GM12878 (cell line): ENCODE measurements at regions not wholly inside any gene's neighbourhood (a gene's known extent, or its start where the extent isn't known, plus 50 kb on each side); places are given as distances from the start of the nearest gene placed in this dataset.

Experiments
- ATAC-seq: fragments of 200-7000 bp; cut with Tn5 transposase; 3 replicates; pipeline ENCODE4 v1.9.1; 2020; ENCODE audit warnings: mild to moderate bottlenecking, moderate library complexity
- BruUV-seq: library from RNA; stranded (reverse); fragments of 400-500 nt; replicated peaks from 2 replicates; lab custom pipeline; 2021; lab: Mats Ljungman, UMichigan
- CTCF ChIA-PET: fragments of 300-600 bp; sonication (Branson Sonifier 250); formaldehyde crosslinking; extraction: SDS; loops from one replicate; lab custom pipeline; 2021; ENCODE audit warnings: inconsistent platforms; lab: Yijun Ruan, JAX
- POLR2A ChIA-PET: fragments of 350-600 bp; formaldehyde crosslinking; extraction: SDS; loops from one replicate; lab custom pipeline; 2021; ENCODE audit warnings: inconsistent platforms; lab: Charles Lee
- RAD21 ChIA-PET: fragments of 300-600 bp; sonication (Branson Sonifier 250); formaldehyde crosslinking; loops from one replicate; lab custom pipeline; 2023; ENCODE audit warnings: antibody characterized with exemption; ENCODE audit not compliant: unreplicated experiment; lab: Charles Lee
- SMC1A ChIA-PET: fragments of 300-600 bp; sonication (Branson Sonifier 250); formaldehyde crosslinking; loops from one replicate; lab custom pipeline; 2023; ENCODE audit not compliant: unreplicated experiment, uncharacterized antibody; lab: Charles Lee
- DNase-seq: peaks from one replicate; pipeline ENCODE4 v3.0.0-alpha.2; 2011; ENCODE audit warnings: low read depth, low spot score
- FAIRE-seq: peaks from 3 replicates; lab custom pipeline; 2011; peaks lifted over from hg19 to GRCh38; lab: Jason Lieb, UNC
- H2AFZ ChIP-seq: 2 replicates; pipeline ENCODE4 v1.6.0; 2011; ENCODE audit warnings: low read depth, low read length, control low read depth; ENCODE audit not compliant: control insufficient read depth
- H3K27ac ChIP-seq: 2 replicates; pipeline ENCODE4 v1.5.1; 2011; ENCODE audit warnings: control low read depth; ENCODE audit not compliant: control insufficient read depth, insufficient read depth
- H3K27me3 ChIP-seq, 2 experiments: replicated peaks in 1 of 2; 2 replicates each; pipeline versions ENCODE4 v1.6.0 to v1.6.1; 2011; ENCODE audit warnings: low read length in 1 of 2; ENCODE audit not compliant: control insufficient read depth in 2 of 2, insufficient read depth in 2 of 2
- H3K36me3 ChIP-seq, 2 experiments: 2 replicates each; pipeline ENCODE4 v1.5.1; 2011; ENCODE audit warnings: low read length in 1 of 2; ENCODE audit not compliant: control insufficient read depth in 2 of 2, insufficient read depth in 2 of 2
- H3K4me1 ChIP-seq: 2 replicates; pipeline ENCODE4 v1.6.1; 2011; ENCODE audit warnings: mild to moderate bottlenecking, low read length, moderate library complexity, mixed read lengths; ENCODE audit not compliant: control insufficient read depth, insufficient read depth
- H3K4me2 ChIP-seq: 2 replicates; pipeline ENCODE4 v1.6.0; 2011; ENCODE audit warnings: control low read depth; ENCODE audit not compliant: control insufficient read depth, insufficient read depth
- H3K4me3 ChIP-seq: fragments of 200-600 bp; sonication (generic); 2 replicates; pipeline ENCODE4 v1.5.1; 2016
- H3K79me2 ChIP-seq: 2 replicates; pipeline ENCODE4 v1.6.0; 2011; ENCODE audit warnings: low read length; ENCODE audit not compliant: control insufficient read depth, insufficient read depth
- H3K9ac ChIP-seq: 2 replicates; pipeline ENCODE4 v1.8.0; 2011; ENCODE audit warnings: low read length, control low read depth, mixed read lengths; ENCODE audit not compliant: control insufficient read depth, insufficient read depth
- H3K9me3 ChIP-seq: replicated peaks from 3 replicates; pipeline ENCODE4 v1.5.1; 2011; ENCODE audit warnings: mild to moderate bottlenecking, low read length; ENCODE audit not compliant: control insufficient read depth, insufficient read depth
- H4K20me1 ChIP-seq: 2 replicates; pipeline ENCODE4 v1.6.0; 2011; ENCODE audit not compliant: control insufficient read depth, insufficient read depth
- ATF7 ChIP-seq: fragments of 450-650 bp; IDR thresholded peaks from 2 replicates; pipeline ENCODE4 v1.6.1; 2016; ENCODE audit warnings: low read depth, mild to moderate bottlenecking
- BCL11A ChIP-seq: IDR thresholded peaks from 2 replicates; pipeline ENCODE4 v1.6.1; 2011; ENCODE audit warnings: low read depth, low read length
- CBFB ChIP-seq: IDR thresholded peaks from 2 replicates; pipeline ENCODE4 v1.6.1; 2016; ENCODE audit warnings: antibody characterized with exemption, low read depth
- CHD1 ChIP-seq: IDR thresholded peaks from 2 replicates; pipeline ENCODE4 v1.6.1; 2012; ENCODE audit warnings: low read depth, low read length, improper control_type of control experiment
- CHD2 ChIP-seq: IDR thresholded peaks from 2 replicates; pipeline ENCODE4 v1.6.1; 2011; ENCODE audit warnings: low read depth, low read length, improper control_type of control experiment, borderline replicate concordance
- LARP7 ChIP-seq: fragments of 450-650 bp; IDR thresholded peaks from 2 replicates; pipeline ENCODE4 v1.6.1; 2017; ENCODE audit warnings: mild to moderate bottlenecking
- NR2C2 ChIP-seq: IDR thresholded peaks from 2 replicates; pipeline ENCODE4 v1.6.1; 2011; ENCODE audit warnings: borderline replicate concordance, low read depth; ENCODE audit not compliant: control insufficient read depth, insufficient read length
- RB1 ChIP-seq: fragments of 450-650 bp; formaldehyde crosslinking; IDR thresholded peaks from 2 replicates; pipeline ENCODE4 v1.6.1; 2017; ENCODE audit warnings: mild to moderate bottlenecking, borderline replicate concordance
- RFX5 ChIP-seq: IDR thresholded peaks from 2 replicates; pipeline ENCODE4 v1.6.1; 2011; ENCODE audit warnings: low read depth, low read length, improper control_type of control experiment
- SMAD1 ChIP-seq: fragments of 450-650 bp; IDR thresholded peaks from 2 replicates; pipeline ENCODE4 v1.6.1; 2018; ENCODE audit warnings: mild to moderate bottlenecking, low read depth; ENCODE audit not compliant: partially characterized antibody
- SP1 ChIP-seq: IDR thresholded peaks from one replicate; pipeline ENCODE4 v1.6.1; 2011; ENCODE audit warnings: low read depth, low read length
- SREBF1 ChIP-seq: IDR thresholded peaks from 2 replicates; pipeline ENCODE4 v1.6.1; 2012; ENCODE audit warnings: mild to moderate bottlenecking, low read length
- STAT1 ChIP-seq: fragments of 450-650 bp; conservative IDR thresholded peaks from 2 replicates; pipeline ENCODE4 v1.6.1; 2014; ENCODE audit warnings: antibody characterized with exemption, mild to moderate bottlenecking
- SUZ12 ChIP-seq: fragments of 200-600 bp; sonication (generic); IDR thresholded peaks from one replicate; pipeline ENCODE4 v1.6.1; 2018; ENCODE audit warnings: antibody characterized with exemption, mild to moderate bottlenecking; ENCODE audit not compliant: unreplicated experiment
- TCF3 ChIP-seq: IDR thresholded peaks from 2 replicates; pipeline ENCODE4 v1.6.1; 2012; ENCODE audit warnings: low read depth, mild to moderate bottlenecking, low read length, borderline replicate concordance; ENCODE audit not compliant: insufficient read depth
- TCF7 ChIP-seq: IDR thresholded peaks from 2 replicates; pipeline ENCODE4 v1.6.1; 2014; ENCODE audit warnings: antibody characterized with exemption, borderline replicate concordance
- YY1 ChIP-seq: IDR thresholded peaks from 2 replicates; pipeline ENCODE4 v1.6.1; 2011; ENCODE audit warnings: low read depth, mild to moderate bottlenecking, low read length
- ZNF217 ChIP-seq: fragments of 450-650 bp; IDR thresholded peaks from 2 replicates; pipeline ENCODE4 v1.6.1; 2017; ENCODE audit warnings: antibody characterized with exemption, mild to moderate bottlenecking
- WGBS: methylation state at CpG from one replicate; pipeline ENCODE4 v1.1.6; 2016; ENCODE audit warnings: low lambda C conversion rate; ENCODE audit not compliant: insufficient replicate concordance, insufficient coverage; ENCODE audit errors: missing lambda C conversion rate; 5-methylcytosine and 5-hydroxymethylcytosine counted together
- in situ Hi-C: fragments of 300-500 bp; cut with MboI; formaldehyde crosslinking; loops from 9 replicates; pipeline ENCODE4 v1.14.3; 2018; ENCODE audit warnings: mixed read lengths
- intact Hi-C: fragments of 100-400 bp; cut with micrococcal nuclease; formaldehyde crosslinking; loops from one replicate; pipeline ENCODE4 v1.14.2; 2022; ENCODE audit not compliant: unreplicated experiment
- TF ChIP-seq, protein P1 (sequence below): fragments of 450-650 bp; formaldehyde crosslinking; IDR thresholded peaks from 2 replicates; pipeline ENCODE4 v1.4.0; 2020; ENCODE audit warnings: mild to moderate bottlenecking, moderate library complexity
- TF ChIP-seq, protein P2 (sequence below): fragments of 450-650 bp; IDR thresholded peaks from 2 replicates; pipeline ENCODE4 v1.6.1; 2017; ENCODE audit warnings: low read depth, mild to moderate bottlenecking, moderate library complexity
- TF ChIP-seq, protein P3 (sequence below): IDR thresholded peaks from 2 replicates; pipeline ENCODE4 v1.6.1; 2011; ENCODE audit warnings: low read depth, low read length, improper control_type of control experiment, borderline replicate concordance

DNA sequence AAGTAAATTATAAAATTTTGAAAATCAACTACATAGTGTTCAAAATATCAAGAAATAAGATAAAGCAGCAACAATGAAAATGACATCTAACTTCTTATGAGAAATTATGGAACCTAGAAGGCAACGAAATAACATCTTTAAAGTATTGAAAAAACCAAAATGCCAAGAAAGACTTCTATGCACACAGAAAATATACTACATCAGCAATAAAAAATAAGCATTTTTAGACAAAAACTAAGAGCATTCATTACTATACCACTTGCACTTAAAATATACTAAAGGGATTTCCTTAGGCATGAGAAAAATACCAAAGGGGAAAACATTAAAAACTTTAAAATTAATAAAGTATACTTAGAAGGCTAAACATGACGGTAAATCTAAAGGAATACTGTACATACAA lies 556.3 kb downstream of the NUP35 start (continued):
- no peak for TF ChIP-seq CHD1
- TF ChIP-seq SMAD1 = no peak
- TF ChIP-seq LARP7 = no peak
- TF ChIP-seq ATF7 = no peak
- TF ChIP-seq, all 136 proteins: peak for 0

DNA sequence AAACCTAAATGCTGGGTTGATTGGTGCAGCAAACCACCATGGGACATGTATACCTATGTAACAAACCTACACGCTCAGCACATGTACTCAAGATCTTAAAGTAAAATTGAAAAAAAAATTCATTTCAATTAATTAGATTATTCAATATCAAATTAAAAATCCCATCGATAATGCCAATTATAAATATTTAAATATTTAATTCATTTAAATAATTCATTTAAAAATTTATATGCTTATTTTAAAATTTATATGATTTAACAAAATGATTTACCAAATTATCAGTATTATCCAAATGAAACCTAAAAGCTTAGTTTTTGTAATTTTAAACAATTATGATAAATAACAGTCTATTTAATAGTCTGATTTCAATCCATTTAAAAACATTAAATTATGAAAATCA lies 560.4 kb downstream of the NUP35 start:
- DNase-seq (no peak), ATAC-seq (no peak), FAIRE-seq (no peak)
- ChIA-PET SMC1A (no interaction called here), RAD21 (no interaction called here), CTCF (no interaction called here), POLR2A (no interaction called here)
- intact Hi-C loops = no loop called here
- H2AFZ ChIP-seq = no peak overlapping the region
- no peaks in the 10 kb centered on the region for H3K27me3 ChIP-seq
- H3K36me3 ChIP-seq = no peaks in the 10 kb centered on the region
- no peaks in the 10 kb centered on the region for H3K4me1 ChIP-seq
- no peak overlapping the region for H3K4me2 ChIP-seq
- WGBS = 47% methylated on average over 2 of the region's 2 CpGs
- H3K9me3 ChIP-seq = no peaks in the 10 kb centered on the region
- in situ Hi-C loops = no loop called here
- no TSS peak for BruUV-seq
- no peak overlapping the region for H3K4me3 ChIP-seq
- H4K20me1 ChIP-seq = no peaks in the 10 kb centered on the region
- H3K9ac ChIP-seq = no peak overlapping the region
- no peaks in the 10 kb centered on the region for H3K79me2 ChIP-seq
- H3K27ac ChIP-seq = no peak overlapping the region
- TF ChIP-seq STAT1 (no peak), SREBF1 (no peak), BCL11A (no peak), TCF3 (no peak), SUZ12 (no peak), TCF7 (no peak), SP1 (no peak), RB1 (no peak), ZNF217 (no peak), CHD2 (no peak), CBFB (no peak), RFX5 (no peak), NR2C2 (no peak), YY1 (no peak)
- TF ChIP-seq, protein P1, sequence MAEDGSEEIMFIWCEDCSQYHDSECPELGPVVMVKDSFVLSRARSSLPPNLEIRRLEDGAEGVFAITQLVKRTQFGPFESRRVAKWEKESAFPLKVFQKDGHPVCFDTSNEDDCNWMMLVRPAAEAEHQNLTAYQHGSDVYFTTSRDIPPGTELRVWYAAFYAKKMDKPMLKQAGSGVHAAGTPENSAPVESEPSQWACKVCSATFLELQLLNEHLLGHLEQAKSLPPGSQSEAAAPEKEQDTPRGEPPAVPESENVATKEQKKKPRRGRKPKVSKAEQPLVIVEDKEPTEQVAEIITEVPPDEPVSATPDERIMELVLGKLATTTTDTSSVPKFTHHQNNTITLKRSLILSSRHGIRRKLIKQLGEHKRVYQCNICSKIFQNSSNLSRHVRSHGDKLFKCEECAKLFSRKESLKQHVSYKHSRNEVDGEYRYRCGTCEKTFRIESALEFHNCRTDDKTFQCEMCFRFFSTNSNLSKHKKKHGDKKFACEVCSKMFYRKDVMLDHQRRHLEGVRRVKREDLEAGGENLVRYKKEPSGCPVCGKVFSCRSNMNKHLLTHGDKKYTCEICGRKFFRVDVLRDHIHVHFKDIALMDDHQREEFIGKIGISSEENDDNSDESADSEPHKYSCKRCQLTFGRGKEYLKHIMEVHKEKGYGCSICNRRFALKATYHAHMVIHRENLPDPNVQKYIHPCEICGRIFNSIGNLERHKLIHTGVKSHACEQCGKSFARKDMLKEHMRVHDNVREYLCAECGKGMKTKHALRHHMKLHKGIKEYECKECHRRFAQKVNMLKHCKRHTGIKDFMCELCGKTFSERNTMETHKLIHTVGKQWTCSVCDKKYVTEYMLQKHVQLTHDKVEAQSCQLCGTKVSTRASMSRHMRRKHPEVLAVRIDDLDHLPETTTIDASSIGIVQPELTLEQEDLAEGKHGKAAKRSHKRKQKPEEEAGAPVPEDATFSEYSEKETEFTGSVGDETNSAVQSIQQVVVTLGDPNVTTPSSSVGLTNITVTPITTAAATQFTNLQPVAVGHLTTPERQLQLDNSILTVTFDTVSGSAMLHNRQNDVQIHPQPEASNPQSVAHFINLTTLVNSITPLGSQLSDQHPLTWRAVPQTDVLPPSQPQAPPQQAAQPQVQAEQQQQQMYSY = no peak
- TF ChIP-seq, protein P2, sequence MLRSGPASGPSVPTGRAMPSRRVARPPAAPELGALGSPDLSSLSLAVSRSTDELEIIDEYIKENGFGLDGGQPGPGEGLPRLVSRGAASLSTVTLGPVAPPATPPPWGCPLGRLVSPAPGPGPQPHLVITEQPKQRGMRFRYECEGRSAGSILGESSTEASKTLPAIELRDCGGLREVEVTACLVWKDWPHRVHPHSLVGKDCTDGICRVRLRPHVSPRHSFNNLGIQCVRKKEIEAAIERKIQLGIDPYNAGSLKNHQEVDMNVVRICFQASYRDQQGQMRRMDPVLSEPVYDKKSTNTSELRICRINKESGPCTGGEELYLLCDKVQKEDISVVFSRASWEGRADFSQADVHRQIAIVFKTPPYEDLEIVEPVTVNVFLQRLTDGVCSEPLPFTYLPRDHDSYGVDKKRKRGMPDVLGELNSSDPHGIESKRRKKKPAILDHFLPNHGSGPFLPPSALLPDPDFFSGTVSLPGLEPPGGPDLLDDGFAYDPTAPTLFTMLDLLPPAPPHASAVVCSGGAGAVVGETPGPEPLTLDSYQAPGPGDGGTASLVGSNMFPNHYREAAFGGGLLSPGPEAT = no peak
- TF ChIP-seq, protein P3, sequence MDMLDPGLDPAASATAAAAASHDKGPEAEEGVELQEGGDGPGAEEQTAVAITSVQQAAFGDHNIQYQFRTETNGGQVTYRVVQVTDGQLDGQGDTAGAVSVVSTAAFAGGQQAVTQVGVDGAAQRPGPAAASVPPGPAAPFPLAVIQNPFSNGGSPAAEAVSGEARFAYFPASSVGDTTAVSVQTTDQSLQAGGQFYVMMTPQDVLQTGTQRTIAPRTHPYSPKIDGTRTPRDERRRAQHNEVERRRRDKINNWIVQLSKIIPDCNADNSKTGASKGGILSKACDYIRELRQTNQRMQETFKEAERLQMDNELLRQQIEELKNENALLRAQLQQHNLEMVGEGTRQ = no peak
